22Rv1 (cell line): ENCODE measurements at regions not wholly inside any gene's neighbourhood (a gene's known extent, or its start where the extent isn't known, plus 50 kb on each side); places are given as distances from the start of the nearest gene placed in this dataset.

Source experiments
- CTCF ChIP-seq: fragments of 450-650 bp; IDR thresholded peaks from 2 replicates; pipeline ENCODE4 v1.5.1; 2017; ENCODE audit warnings: mild to moderate bottlenecking
- ZFX ChIP-seq: fragments of 450-650 bp; IDR thresholded peaks from 2 replicates; pipeline ENCODE4 v1.6.1; 2017; ENCODE audit warnings: antibody characterized with exemption, borderline replicate concordance

- TF ChIP-seq CTCF (no peak), ZFX (no peak)
These were observed 311.5 kb upstream of the OR4E1 start for GRCh38 chr14:21985081-21985480.
